K562 (cell line): ENCODE measurements at regions not wholly inside any gene's neighbourhood (a gene's known extent, or its start where the extent isn't known, plus 50 kb on each side); places are given as distances from the start of the nearest gene placed in this dataset.

Experiments used
- BDP1 ChIP-seq: IDR thresholded peaks from 3 replicates; pipeline ENCODE4 v1.6.1; 2011; ENCODE audit not compliant: insufficient read length, insufficient read depth
- MXI1 ChIP-seq: IDR thresholded peaks from 2 replicates; pipeline ENCODE4 v1.6.1; 2011; ENCODE audit warnings: low read depth, mild to moderate bottlenecking, improper control_type of control experiment, low read length
- RCOR1 ChIP-seq, 2 experiments: IDR thresholded peaks; 2 replicates each; pipeline ENCODE4 v1.6.1; 2012; ENCODE audit warnings: low read depth in 2 of 2, low read length in 2 of 2, borderline replicate concordance in 1 of 2, improper control_type of control experiment in 1 of 2
- TF ChIP-seq, protein P1 (sequence below): fragments of 150-350 bp; conservative IDR thresholded peaks from 2 replicates; pipeline ENCODE4 v1.6.1; 2014; ENCODE audit warnings: low read length

DNA sequence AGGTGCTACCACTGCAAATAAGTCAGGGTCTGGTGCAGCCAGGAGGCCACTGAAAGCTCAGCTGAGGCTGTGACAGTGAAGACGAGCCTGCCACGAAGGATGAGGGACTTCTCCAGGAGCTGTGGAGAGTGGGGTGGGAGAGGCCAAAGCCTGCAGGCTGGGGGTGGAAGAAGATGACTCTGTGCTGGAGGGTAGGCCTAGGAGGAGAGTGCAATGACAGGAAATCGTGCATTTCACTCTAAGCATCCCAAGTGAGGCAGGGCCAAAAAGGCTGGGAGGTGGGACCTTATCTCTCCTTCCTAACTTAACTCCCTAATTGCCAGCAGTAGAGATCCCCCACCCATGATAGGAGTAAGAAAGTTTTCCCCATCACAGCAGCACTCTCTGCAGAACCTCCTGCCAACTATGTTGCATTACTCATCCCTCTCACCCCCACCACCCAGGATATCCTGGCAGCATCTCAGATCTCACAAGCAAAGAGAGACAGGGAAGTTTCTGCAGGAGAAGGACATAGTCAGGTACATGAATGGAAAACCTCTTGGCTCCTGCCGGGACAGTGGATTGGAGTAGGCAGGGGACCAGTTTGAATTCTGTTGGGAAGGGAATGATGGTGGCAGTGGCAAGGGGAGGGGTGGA, 466.2 kb downstream of the CDH26 start:
- TF ChIP-seq BDP1 (no peak), MXI1 (no peak), RCOR1 (IDR thresholded peaks at IDR 0.05; ENCODE audit: borderline replicate concordance in 1 of 2, low read depth in 2 of 2, low read length in 2 of 2) (no peak)
- TF ChIP-seq, protein P1, sequence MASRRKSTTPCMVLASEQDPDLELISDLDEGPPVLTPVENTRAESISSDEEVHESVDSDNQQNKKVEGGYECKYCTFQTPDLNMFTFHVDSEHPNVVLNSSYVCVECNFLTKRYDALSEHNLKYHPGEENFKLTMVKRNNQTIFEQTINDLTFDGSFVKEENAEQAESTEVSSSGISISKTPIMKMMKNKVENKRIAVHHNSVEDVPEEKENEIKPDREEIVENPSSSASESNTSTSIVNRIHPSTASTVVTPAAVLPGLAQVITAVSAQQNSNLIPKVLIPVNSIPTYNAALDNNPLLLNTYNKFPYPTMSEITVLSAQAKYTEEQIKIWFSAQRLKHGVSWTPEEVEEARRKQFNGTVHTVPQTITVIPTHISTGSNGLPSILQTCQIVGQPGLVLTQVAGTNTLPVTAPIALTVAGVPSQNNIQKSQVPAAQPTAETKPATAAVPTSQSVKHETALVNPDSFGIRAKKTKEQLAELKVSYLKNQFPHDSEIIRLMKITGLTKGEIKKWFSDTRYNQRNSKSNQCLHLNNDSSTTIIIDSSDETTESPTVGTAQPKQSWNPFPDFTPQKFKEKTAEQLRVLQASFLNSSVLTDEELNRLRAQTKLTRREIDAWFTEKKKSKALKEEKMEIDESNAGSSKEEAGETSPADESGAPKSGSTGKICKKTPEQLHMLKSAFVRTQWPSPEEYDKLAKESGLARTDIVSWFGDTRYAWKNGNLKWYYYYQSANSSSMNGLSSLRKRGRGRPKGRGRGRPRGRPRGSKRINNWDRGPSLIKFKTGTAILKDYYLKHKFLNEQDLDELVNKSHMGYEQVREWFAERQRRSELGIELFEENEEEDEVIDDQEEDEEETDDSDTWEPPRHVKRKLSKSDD: no peak
